HG02938 (cell line): ENCODE measurements at regions not wholly inside any gene's neighbourhood (a gene's known extent, or its start where the extent isn't known, plus 50 kb on each side); places are given as distances from the start of the nearest gene placed in this dataset.

Source experiments
- ATAC-seq: cut with Tn5 transposase; IDR thresholded peaks from one replicate; pipeline ENCODE4 v1.9.1; 2021; ENCODE audit warnings: mild to moderate bottlenecking, moderate library complexity; ENCODE audit not compliant: unreplicated experiment

GRCh38 chr13:34401696-34402095 lies 540.4 kb upstream of the NBEA start:
- no peak for ATAC-seq

GRCh38 chr13:34405410-34406181 lies 536.5 kb upstream of the NBEA start:
- no peak for ATAC-seq

- ATAC-seq: no peak
Observed at GRCh38 chr13:34408640-34409039, 533.4 kb upstream of the NBEA start.

GRCh38 chr13:34409496-34410182 lies 532.4 kb upstream of the NBEA start:
- no peak for ATAC-seq

GRCh38 chr13:34410678-34411077 lies 531.4 kb upstream of the NBEA start:
- no peak for ATAC-seq

GRCh38 chr13:34411177-34411576 lies 530.9 kb upstream of the NBEA start:
- no peak for ATAC-seq

- ATAC-seq: no peak
Observed at GRCh38 chr13:34411894-34412293, 530.2 kb upstream of the NBEA start.

GRCh38 chr13:34412295-34412694 lies 529.8 kb upstream of the NBEA start:
- no peak for ATAC-seq

GRCh38 chr13:34412817-34413375 lies 529.2 kb upstream of the NBEA start:
- ATAC-seq: no peak

GRCh38 chr13:34413538-34414210 lies 528.4 kb upstream of the NBEA start:
- no peak for ATAC-seq

GRCh38 chr13:34414616-34415015 lies 527.5 kb upstream of the NBEA start:
- no peak for ATAC-seq

- ATAC-seq: no peak
Observed at GRCh38 chr13:34416971-34417380, 525.1 kb upstream of the NBEA start.

- no peak for ATAC-seq
Observed at GRCh38 chr13:34417896-34418295, 524.2 kb upstream of the NBEA start.

- ATAC-seq: no peak
Observed at GRCh38 chr13:34419025-34419424, 523.0 kb upstream of the NBEA start.

GRCh38 chr13:34419755-34420154 lies 522.3 kb upstream of the NBEA start:
- ATAC-seq: no peak

GRCh38 chr13:34420702-34421346 lies 521.2 kb upstream of the NBEA start:
- no peak for ATAC-seq

GRCh38 chr13:34421347-34421719 lies 520.7 kb upstream of the NBEA start:
- ATAC-seq: no peak

- ATAC-seq: no peak
Observed at GRCh38 chr13:34421858-34422475, 520.1 kb upstream of the NBEA start.

- ATAC-seq: no peak
Observed at GRCh38 chr13:34422956-34423355, 519.1 kb upstream of the NBEA start.

GRCh38 chr13:34425327-34425949 lies 516.6 kb upstream of the NBEA start:
- no peak for ATAC-seq
